GDM1 (cell line): ENCODE measurements at regions not wholly inside any gene's neighbourhood (a gene's known extent, or its start where the extent isn't known, plus 50 kb on each side); places are given as distances from the start of the nearest gene placed in this dataset.
A peak's percentile ranks its signal among the peaks of the same experiment; 100 is the strongest.
"Not testable (repeated sequence)": the region's sequence is repeated elsewhere in the genome, so short reads cannot be mapped to it uniquely, and the experiment has no call there.

Experiments
- DNase-seq: peaks from one replicate; lab custom pipeline; 2025; lab: John Stamatoyannopoulos, UW

- DNase-seq: no peak
Measured at GRCh38 chr15:67945951-67946700, 106.3 kb upstream of the RNU6-1 start.

GRCh38 chr15:67946701-67947100 is 106.9 kb upstream of the RNU6-1 start:
- DNase-seq: no peak

- DNase-seq: no peak
Measured at GRCh38 chr15:67947254-67948039, 106.7 kb upstream of the PIAS1 start.

- DNase-seq: no peak
Measured at GRCh38 chr15:67948215-67948614, 105.9 kb upstream of the PIAS1 start.

GRCh38 chr15:67951187-67951586 is 102.9 kb upstream of the PIAS1 start:
- DNase-seq: not testable (repeated sequence)

- DNase-seq: no peak
Measured at GRCh38 chr15:67953299-67953698, 100.8 kb upstream of the PIAS1 start.

GRCh38 chr15:67955252-67955651 is 98.9 kb upstream of the PIAS1 start:
- peak; percentile 72 for DNase-seq

- no peak for DNase-seq
Measured at GRCh38 chr15:67957435-67958132, 96.5 kb upstream of the PIAS1 start.

- peak; percentile 17 for DNase-seq
Measured at GRCh38 chr15:67967871-67968431, 86.2 kb upstream of the PIAS1 start.

GRCh38 chr15:67968564-67968963 is 85.6 kb upstream of the PIAS1 start:
- no peak for DNase-seq

- DNase-seq: no peak
Measured at GRCh38 chr15:67968966-67969365, 85.1 kb upstream of the PIAS1 start.

- DNase-seq: no peak
Measured at GRCh38 chr15:67969892-67970291, 84.2 kb upstream of the PIAS1 start.

GRCh38 chr15:67972377-67972776 is 81.7 kb upstream of the PIAS1 start:
- DNase-seq: no peak

GRCh38 chr15:67973846-67974245 is 80.3 kb upstream of the PIAS1 start:
- DNase-seq: no peak

- DNase-seq: no peak
Measured at GRCh38 chr15:67976506-67977073, 77.5 kb upstream of the PIAS1 start.

- no peak for DNase-seq
Measured at GRCh38 chr15:67977414-67978089, 76.6 kb upstream of the PIAS1 start.

- no peak for DNase-seq
Measured at GRCh38 chr15:67979281-67979680, 74.8 kb upstream of the PIAS1 start.

GRCh38 chr15:67980171-67980570 is 73.9 kb upstream of the PIAS1 start:
- DNase-seq: no peak

- no peak for DNase-seq
Measured at GRCh38 chr15:67980773-67981685, 73.1 kb upstream of the PIAS1 start.

- no peak for DNase-seq
Measured at GRCh38 chr15:67981848-67982247, 72.3 kb upstream of the PIAS1 start.
